HG03060 (cell line): ENCODE measurements at regions not wholly inside any gene's neighbourhood (a gene's known extent, or its start where the extent isn't known, plus 50 kb on each side); places are given as distances from the start of the nearest gene placed in this dataset.
"Not testable (repeated sequence)": the region's sequence is repeated elsewhere in the genome, so short reads cannot be mapped to it uniquely, and the experiment has no call there.

Experiments
- ATAC-seq: cut with Tn5 transposase; IDR thresholded peaks from one replicate; pipeline ENCODE4 v1.9.1; 2021; ENCODE audit warnings: low read depth, moderate number of reproducible peaks; ENCODE audit not compliant: unreplicated experiment

GRCh38 chr4:17251101-17251500 lies 260.8 kb downstream of the QDPR start:
- ATAC-seq = no peak

GRCh38 chr4:17250591-17250990 lies 261.3 kb downstream of the QDPR start:
- no peak for ATAC-seq

- ATAC-seq = no peak
Measured at GRCh38 chr4:17246656-17247055, 265.2 kb downstream of the QDPR start.

GRCh38 chr4:17241835-17242234 lies 270.1 kb downstream of the QDPR start:
- ATAC-seq = no peak

- ATAC-seq = no peak
Measured at GRCh38 chr4:17238633-17239032, 273.3 kb downstream of the QDPR start.

GRCh38 chr4:17236686-17237085 lies 275.2 kb downstream of the QDPR start:
- no peak for ATAC-seq

GRCh38 chr4:17234678-17235077 lies 277.2 kb downstream of the QDPR start:
- no peak for ATAC-seq

GRCh38 chr4:17232566-17233253 lies 279.2 kb downstream of the QDPR start:
- no peak for ATAC-seq

GRCh38 chr4:17231880-17232475 lies 279.9 kb downstream of the QDPR start:
- not testable (repeated sequence) for ATAC-seq

- ATAC-seq = no peak
Measured at GRCh38 chr4:17230727-17231126, 281.2 kb downstream of the QDPR start.

- no peak for ATAC-seq
Measured at GRCh38 chr4:17220816-17221215, 291.1 kb downstream of the QDPR start.

- ATAC-seq = no peak
Measured at GRCh38 chr4:17218786-17219185, 293.1 kb downstream of the QDPR start.

- no peak for ATAC-seq
Measured at GRCh38 chr4:17206829-17207801, 304.8 kb downstream of the QDPR start.

GRCh38 chr4:17204908-17205307 lies 306.5 kb upstream of the LDB2 start:
- ATAC-seq = no peak

GRCh38 chr4:17203797-17204196 lies 305.4 kb upstream of the LDB2 start:
- ATAC-seq = no peak

GRCh38 chr4:17197070-17197469 lies 298.6 kb upstream of the LDB2 start:
- no peak for ATAC-seq

- no peak for ATAC-seq
Measured at GRCh38 chr4:17195461-17196275, 297.2 kb upstream of the LDB2 start.

GRCh38 chr4:17194586-17194985 lies 296.1 kb upstream of the LDB2 start:
- ATAC-seq = no peak

- ATAC-seq = no peak
Measured at GRCh38 chr4:17189759-17190158, 291.3 kb upstream of the LDB2 start.

GRCh38 chr4:17189401-17189720 lies 290.9 kb upstream of the LDB2 start:
- no peak for ATAC-seq
